K562 (cell line): ENCODE measurements at regions not wholly inside any gene's neighbourhood (a gene's known extent, or its start where the extent isn't known, plus 50 kb on each side); places are given as distances from the start of the nearest gene placed in this dataset.

Source experiments
- ATAC-seq: fragments of 200-7000 bp; cut with Tn5 transposase; 3 replicates; pipeline ENCODE4 v1.9.1; 2020; ENCODE audit warnings: moderate library complexity
- BruUV-seq: library from RNA; stranded (reverse); fragments of 400-500 nt; replicated peaks from 2 replicates; lab custom pipeline; 2021; lab: Mats Ljungman, UMichigan
- CTCF ChIA-PET: fragments of 300-600 bp; formaldehyde crosslinking; extraction: SDS; loops from one replicate; lab custom pipeline; 2021; ENCODE audit warnings: low intra/inter-chr PET ratio; lab: Yijun Ruan, JAX
- POLR2A ChIA-PET: fragments of 300-600, 350-650 bp; sonication (Branson Sonifier 250); formaldehyde crosslinking; extraction: SDS; loops from one replicate; lab custom pipeline; 2021; ENCODE audit warnings: antibody characterized with exemption, inconsistent platforms; lab: Yijun Ruan, JAX
- DNase-seq, 4 experiments: peaks; one replicate each; pipeline versions ENCODE4 v3.0.0 to v3.0.0-alpha.2; 2011 to 2018; ENCODE audit warnings: low spot score in 3 of 4, mixed read lengths in 3 of 4; ENCODE audit errors: extremely low read depth in 1 of 4
- FAIRE-seq: peaks from 2 replicates; lab custom pipeline; 2011; peaks lifted over from hg19 to GRCh38; lab: Jason Lieb, UNC
- H2AFZ ChIP-seq: 2 replicates; pipeline ENCODE4 v1.6.0; 2011; ENCODE audit warnings: low read depth, low read length, control low read depth, inconsistent platforms
- H3K27ac ChIP-seq: fragments of 200-600 bp; 3 replicates; pipeline ENCODE4 v1.8.0; 2011; ENCODE audit warnings: low read depth, mild to moderate bottlenecking, control low read depth, inconsistent platforms, low read length, moderate library complexity, mixed read lengths; ENCODE audit errors: extremely low read depth
- H3K27me3 ChIP-seq, 2 experiments: fragments of 300-600 bp in 1 of 2; 2 replicates in 1 of 2; 3 replicates in 1 of 2; pipeline versions ENCODE4 v1.6.0 to v1.8.0; 2011; ENCODE audit warnings: inconsistent platforms in 2 of 2, low read length in 2 of 2, mild to moderate bottlenecking in 1 of 2, mixed read lengths in 1 of 2, moderate library complexity in 1 of 2; ENCODE audit not compliant: control insufficient read depth in 2 of 2, insufficient read depth in 2 of 2
- H3K36me3 ChIP-seq: fragments of 300-600 bp; 3 replicates; pipeline ENCODE4 v1.8.0; 2011; ENCODE audit warnings: mild to moderate bottlenecking, low read length, inconsistent platforms; ENCODE audit not compliant: control insufficient read depth, insufficient read depth
- H3K4me1 ChIP-seq, 2 experiments: fragments of 200-600 bp in 1 of 2; replicated peaks in 1 of 2; 2 replicates in 1 of 2; 3 replicates in 1 of 2; pipeline versions ENCODE4 v1.5.1 to v1.8.0; 2011; ENCODE audit warnings: inconsistent platforms in 2 of 2, low read length in 2 of 2, mild to moderate bottlenecking in 1 of 2, mixed read lengths in 1 of 2, moderate library complexity in 1 of 2; ENCODE audit not compliant: control insufficient read depth in 2 of 2, insufficient read depth in 2 of 2
- H3K4me2 ChIP-seq: 2 replicates; pipeline ENCODE4 v1.6.1; 2011; ENCODE audit warnings: low read length, control low read depth, inconsistent platforms, mixed read lengths; ENCODE audit not compliant: insufficient read depth
- H3K4me3 ChIP-seq: fragments of 200-600 bp; sonication (generic), shearing (Covaris generic); 2 replicates; pipeline ENCODE4 v1.5.1; 2016; ENCODE audit warnings: control low read depth, inconsistent platforms
- H3K79me2 ChIP-seq: fragments of 200-600 bp; 3 replicates; pipeline ENCODE4 v1.8.0; 2011; ENCODE audit warnings: low read length, inconsistent platforms; ENCODE audit not compliant: control insufficient read depth, insufficient read depth
- H3K9ac ChIP-seq, 2 experiments: 2 replicates each; pipeline versions ENCODE4 v1.6.0 to v1.6.1; 2011; ENCODE audit warnings: low read depth in 2 of 2, low read length in 2 of 2, control low read depth in 1 of 2, inconsistent platforms in 1 of 2, mild to moderate bottlenecking in 1 of 2, mixed read lengths in 1 of 2; ENCODE audit not compliant: insufficient read depth in 1 of 2
- H3K9me1 ChIP-seq: one replicate; pipeline ENCODE4 v1.6.0; 2011; ENCODE audit warnings: inconsistent platforms, mild to moderate bottlenecking, low read length, moderate library complexity; ENCODE audit not compliant: control insufficient read depth, insufficient read depth
- H3K9me3 ChIP-seq: replicated peaks from 2 replicates; pipeline ENCODE4 v1.5.1; 2011; ENCODE audit warnings: low read depth, low read length, inconsistent platforms; ENCODE audit not compliant: control insufficient read depth, insufficient read depth
- H4K20me1 ChIP-seq: replicated peaks from 2 replicates; pipeline ENCODE4 v1.6.1; 2011; ENCODE audit warnings: low read length, inconsistent platforms, mixed read lengths; ENCODE audit not compliant: control insufficient read depth, insufficient read depth
- DACH1 ChIP-seq: fragments of 450-650 bp; IDR thresholded peaks from 2 replicates; pipeline ENCODE4 v1.6.1; 2018; ENCODE audit not compliant: partially characterized antibody
- EP300 ChIP-seq: IDR thresholded peaks from 2 replicates; pipeline ENCODE4 v1.6.1; 2012; ENCODE audit warnings: low read length, improper control_type of control experiment
- FOXJ3 ChIP-seq: sonication (generic); formaldehyde crosslinking; IDR thresholded peaks from 2 replicates; pipeline ENCODE4 v1.4.0; 2020; ENCODE audit warnings: mild to moderate bottlenecking, missing genetic modification reagents
- NFE2L1 ChIP-seq: fragments of 450-650 bp; IDR thresholded peaks from 2 replicates; pipeline ENCODE4 v1.6.1; 2016; ENCODE audit warnings: missing genetic modification characterization, low read depth, mild to moderate bottlenecking, missing compliant biosample characterization, moderate library complexity, borderline replicate concordance
- RAD21 ChIP-seq, 2 experiments: fragments of 250-450 bp in 1 of 2; fragments of 450-650 bp in 1 of 2; sonication (Bioruptor Pico) in 1 of 2; formaldehyde crosslinking in 1 of 2; IDR thresholded peaks in 1 of 2; conservative IDR thresholded peaks in 1 of 2; 2 replicates each; pipeline versions ENCODE4 v1.4.0 to v1.8.0; 2020 to 2022; ENCODE audit warnings: mild to moderate bottlenecking in 2 of 2, moderate library complexity in 1 of 2
- SMAD2 ChIP-seq: fragments of 150-350 bp; IDR thresholded peaks from 2 replicates; pipeline ENCODE4 v1.6.1; 2014; ENCODE audit warnings: low read depth, mild to moderate bottlenecking, low read length
- SNIP1 ChIP-seq: fragments of 450-650 bp; IDR thresholded peaks from 2 replicates; pipeline ENCODE4 v1.7.1; 2017; ENCODE audit warnings: low read depth, mild to moderate bottlenecking
- TBP ChIP-seq: optimal IDR thresholded peaks from 2 replicates; pipeline ENCODE3; 2011; ENCODE audit warnings: low read depth, low read length, improper control_type of control experiment
- WGBS: fragments of 100-300 bp; shearing (Covaris generic); methylation state at CpG from one replicate; pipeline ENCODE4 v1.1.6; 2016; ENCODE audit warnings: low coverage, mixed read lengths; ENCODE audit not compliant: insufficient coverage; ENCODE audit errors: missing lambda C conversion rate; 5-methylcytosine and 5-hydroxymethylcytosine counted together
- in situ Hi-C: fragments of 300-500 bp; cut with MboI; formaldehyde crosslinking; loops from 4 replicates; pipeline ENCODE4 v1.15.0; 2018; ENCODE audit warnings: inconsistent platforms, mixed read lengths
- intact Hi-C: fragments of 100-400 bp; cut with micrococcal nuclease; formaldehyde crosslinking; loops from 2 replicates; pipeline ENCODE4 v1.14.2; 2022
- TF ChIP-seq, protein P1 (sequence below): fragments of 200-800 bp; sonication (Bioruptor generic); IDR thresholded peaks from 2 replicates; pipeline ENCODE4 v1.6.1; 2017; ENCODE audit warnings: missing genetic modification characterization, missing compliant biosample characterization
- TF ChIP-seq, protein P2 (sequence below), 2 experiments: fragments of 450-650 bp in 1 of 2; sonication (generic) in 1 of 2; formaldehyde crosslinking in 1 of 2; IDR thresholded peaks; 2 replicates each; pipeline versions ENCODE4 v1.7.1 to v1.9.0; 2016 to 2022; ENCODE audit warnings: inconsistent platforms in 1 of 2, mild to moderate bottlenecking in 1 of 2, missing genetic modification reagents in 1 of 2
- TF ChIP-seq, protein P3 (sequence below): fragments of 250-450 bp; sonication (Bioruptor Pico); IDR thresholded peaks from 2 replicates; pipeline ENCODE4 v1.4.0; 2020; ENCODE audit warnings: mild to moderate bottlenecking, moderate library complexity

DNA sequence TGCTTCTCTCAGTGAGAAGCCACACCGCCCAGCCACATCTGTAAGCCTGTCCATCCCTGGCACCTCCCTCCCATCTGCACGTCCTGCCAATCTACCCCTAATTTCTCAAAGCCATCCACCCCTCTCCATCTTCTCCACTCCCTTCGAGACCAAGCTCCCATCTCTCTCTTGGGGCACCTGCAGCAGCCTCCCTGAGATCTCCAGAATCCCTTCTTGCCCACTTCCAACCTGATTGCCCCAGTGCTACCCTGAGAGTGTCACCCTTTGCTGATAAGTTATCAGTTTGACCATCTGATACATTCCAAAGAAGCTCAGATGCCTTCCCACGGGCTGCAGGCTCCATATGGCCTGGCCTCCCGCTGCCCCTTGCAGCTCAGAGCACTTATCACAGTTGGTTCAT, 496.1 kb downstream of the SHQ1 start:
- no peaks in the 10 kb centered on the region for H4K20me1 ChIP-seq
- POLR2A ChIA-PET: no interaction called here
- FAIRE-seq (no peak), ATAC-seq (no peak), DNase-seq (no peak)
- H3K9ac ChIP-seq: no peak overlapping the region
- no peak overlapping the region for H2AFZ ChIP-seq
- no TSS peak for BruUV-seq
- 67% methylated on average over 5 of the region's 5 CpGs for WGBS
- no peaks in the 10 kb centered on the region for H3K79me2 ChIP-seq
- in situ Hi-C loops: no loop called here
- no peak overlapping the region for H3K4me2 ChIP-seq
- H3K9me1 ChIP-seq: no peaks in the 10 kb centered on the region
- H3K27ac ChIP-seq: no peak overlapping the region
- intact Hi-C loops: no loop called here
- CTCF ChIA-PET: no interaction called here
- H3K27me3 ChIP-seq: no peaks in the 10 kb centered on the region
- no peaks in the 10 kb centered on the region for H3K9me3 ChIP-seq
- H3K4me1 ChIP-seq: peaks cover 0 to 6% of the 10 kb centered on the region in 2 experiments; a peak in 3 of 5 replicates
- no peaks in the 10 kb centered on the region for H3K36me3 ChIP-seq
- H3K4me3 ChIP-seq: no peak overlapping the region
- TF ChIP-seq, protein P1, sequence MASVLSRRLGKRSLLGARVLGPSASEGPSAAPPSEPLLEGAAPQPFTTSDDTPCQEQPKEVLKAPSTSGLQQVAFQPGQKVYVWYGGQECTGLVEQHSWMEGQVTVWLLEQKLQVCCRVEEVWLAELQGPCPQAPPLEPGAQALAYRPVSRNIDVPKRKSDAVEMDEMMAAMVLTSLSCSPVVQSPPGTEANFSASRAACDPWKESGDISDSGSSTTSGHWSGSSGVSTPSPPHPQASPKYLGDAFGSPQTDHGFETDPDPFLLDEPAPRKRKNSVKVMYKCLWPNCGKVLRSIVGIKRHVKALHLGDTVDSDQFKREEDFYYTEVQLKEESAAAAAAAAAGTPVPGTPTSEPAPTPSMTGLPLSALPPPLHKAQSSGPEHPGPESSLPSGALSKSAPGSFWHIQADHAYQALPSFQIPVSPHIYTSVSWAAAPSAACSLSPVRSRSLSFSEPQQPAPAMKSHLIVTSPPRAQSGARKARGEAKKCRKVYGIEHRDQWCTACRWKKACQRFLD (CRISPR knock-in tag): no peak
- TF ChIP-seq TBP: no peak
- TF ChIP-seq NFE2L1 (tag): no peak
- no peak for TF ChIP-seq DACH1
- TF ChIP-seq SMAD2: no peak
- TF ChIP-seq EP300: no peak
- TF ChIP-seq SNIP1: no peak
- TF ChIP-seq RAD21 (CRISPR knock-in tag; conservative IDR thresholded peaks at IDR 0.05 in 1 of 2, IDR thresholded peaks at IDR 0.05 in 1 of 2): no peak
- no peak for TF ChIP-seq FOXJ3 (CRISPR knock-in tag)
- TF ChIP-seq, protein P2, sequence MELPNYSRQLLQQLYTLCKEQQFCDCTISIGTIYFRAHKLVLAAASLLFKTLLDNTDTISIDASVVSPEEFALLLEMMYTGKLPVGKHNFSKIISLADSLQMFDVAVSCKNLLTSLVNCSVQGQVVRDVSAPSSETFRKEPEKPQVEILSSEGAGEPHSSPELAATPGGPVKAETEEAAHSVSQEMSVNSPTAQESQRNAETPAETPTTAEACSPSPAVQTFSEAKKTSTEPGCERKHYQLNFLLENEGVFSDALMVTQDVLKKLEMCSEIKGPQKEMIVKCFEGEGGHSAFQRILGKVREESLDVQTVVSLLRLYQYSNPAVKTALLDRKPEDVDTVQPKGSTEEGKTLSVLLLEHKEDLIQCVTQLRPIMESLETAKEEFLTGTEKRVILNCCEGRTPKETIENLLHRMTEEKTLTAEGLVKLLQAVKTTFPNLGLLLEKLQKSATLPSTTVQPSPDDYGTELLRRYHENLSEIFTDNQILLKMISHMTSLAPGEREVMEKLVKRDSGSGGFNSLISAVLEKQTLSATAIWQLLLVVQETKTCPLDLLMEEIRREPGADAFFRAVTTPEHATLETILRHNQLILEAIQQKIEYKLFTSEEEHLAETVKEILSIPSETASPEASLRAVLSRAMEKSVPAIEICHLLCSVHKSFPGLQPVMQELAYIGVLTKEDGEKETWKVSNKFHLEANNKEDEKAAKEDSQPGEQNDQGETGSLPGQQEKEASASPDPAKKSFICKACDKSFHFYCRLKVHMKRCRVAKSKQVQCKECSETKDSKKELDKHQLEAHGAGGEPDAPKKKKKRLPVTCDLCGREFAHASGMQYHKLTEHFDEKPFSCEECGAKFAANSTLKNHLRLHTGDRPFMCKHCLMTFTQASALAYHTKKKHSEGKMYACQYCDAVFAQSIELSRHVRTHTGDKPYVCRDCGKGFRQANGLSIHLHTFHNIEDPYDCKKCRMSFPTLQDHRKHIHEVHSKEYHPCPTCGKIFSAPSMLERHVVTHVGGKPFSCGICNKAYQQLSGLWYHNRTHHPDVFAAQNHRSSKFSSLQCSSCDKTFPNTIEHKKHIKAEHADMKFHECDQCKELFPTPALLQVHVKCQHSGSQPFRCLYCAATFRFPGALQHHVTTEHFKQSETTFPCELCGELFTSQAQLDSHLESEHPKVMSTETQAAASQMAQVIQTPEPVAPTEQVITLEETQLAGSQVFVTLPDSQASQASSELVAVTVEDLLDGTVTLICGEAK (IDR thresholded peaks at IDR 0.05): no peak
- TF ChIP-seq, protein P2 (CRISPR knock-in tag; IDR thresholded peaks at IDR 0.05): no peak
- TF ChIP-seq, protein P3, sequence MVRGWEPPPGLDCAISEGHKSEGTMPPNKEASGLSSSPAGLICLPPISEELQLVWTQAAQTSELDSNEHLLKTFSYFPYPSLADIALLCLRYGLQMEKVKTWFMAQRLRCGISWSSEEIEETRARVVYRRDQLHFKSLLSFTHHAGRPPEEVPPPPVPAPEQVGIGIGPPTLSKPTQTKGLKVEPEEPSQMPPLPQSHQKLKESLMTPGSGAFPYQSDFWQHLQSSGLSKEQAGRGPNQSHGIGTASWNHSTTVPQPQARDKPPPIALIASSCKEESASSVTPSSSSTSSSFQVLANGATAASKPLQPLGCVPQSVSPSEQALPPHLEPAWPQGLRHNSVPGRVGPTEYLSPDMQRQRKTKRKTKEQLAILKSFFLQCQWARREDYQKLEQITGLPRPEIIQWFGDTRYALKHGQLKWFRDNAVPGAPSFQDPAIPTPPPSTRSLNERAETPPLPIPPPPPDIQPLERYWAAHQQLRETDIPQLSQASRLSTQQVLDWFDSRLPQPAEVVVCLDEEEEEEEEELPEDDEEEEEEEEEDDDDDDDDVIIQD (CRISPR knock-in tag): no peak
